CD14-positive monocyte (primary cell): ENCODE measurements at regions not wholly inside any gene's neighbourhood (a gene's known extent, or its start where the extent isn't known, plus 50 kb on each side); places are given as distances from the start of the nearest gene placed in this dataset.

Experiments used
- DNase-seq, 3 donors: peaks; one replicate each; pipeline ENCODE4 v3.0.0-alpha.2; 2011 to 2022
- H2AFZ ChIP-seq: 2 replicates; pipeline ENCODE4 v1.6.0; 2012; ENCODE audit warnings: mild to moderate bottlenecking, low read depth, low read length, inconsistent platforms; ENCODE audit not compliant: insufficient read depth, poor library complexity, severe bottlenecking
- H3K27ac ChIP-seq, 2 donors: 1 replicate in 1 of 2; 2 replicates in 1 of 2; pipeline ENCODE4 v1.5.1; 2012 to 2013; ENCODE audit warnings: low read length in 2 of 2, control low read depth in 1 of 2, inconsistent platforms in 1 of 2, low read depth in 1 of 2, mild to moderate bottlenecking in 1 of 2
- H3K27me3 ChIP-seq, 2 donors: one replicate each; pipeline versions ENCODE4 v1.6.0 to v1.6.1; 2011 to 2013; ENCODE audit warnings: low read length in 2 of 2; ENCODE audit not compliant: control insufficient read depth in 2 of 2, insufficient read depth in 2 of 2
- H3K36me3 ChIP-seq, 2 donors: replicated peaks in 1 of 2; 1 replicate in 1 of 2; 2 replicates in 1 of 2; pipeline versions ENCODE4 v1.5.1 to v1.6.1; 2012 to 2013; ENCODE audit warnings: low read length in 2 of 2, control low read depth in 1 of 2, inconsistent platforms in 1 of 2, mild to moderate bottlenecking in 1 of 2; ENCODE audit not compliant: insufficient read depth in 2 of 2, control insufficient read depth in 1 of 2
- H3K4me1 ChIP-seq, 2 donors: 1 replicate in 1 of 2; 2 replicates in 1 of 2; pipeline versions ENCODE4 v1.5.1 to v1.6.1; 2012 to 2013; ENCODE audit warnings: low read length in 2 of 2, control low read depth in 1 of 2, inconsistent platforms in 1 of 2, mild to moderate bottlenecking in 1 of 2, moderate library complexity in 1 of 2; ENCODE audit not compliant: insufficient read depth in 2 of 2, control insufficient read depth in 1 of 2
- H3K4me2 ChIP-seq: replicated peaks from 2 replicates; pipeline ENCODE3; 2012; ENCODE audit warnings: low read length, moderate library complexity, mild to moderate bottlenecking; ENCODE audit not compliant: poor library complexity, severe bottlenecking; ENCODE audit errors: extremely low read depth
- H3K4me3 ChIP-seq, 3 experiments: fragments of 200-600 bp in 1 of 3; sonication (generic) in 1 of 3; replicated peaks in 1 of 3; 1 replicate in 2 of 3; 2 replicates in 1 of 3; pipeline ENCODE4 v1.5.1; 2011 to 2013; ENCODE audit warnings: low read length in 3 of 3, mild to moderate bottlenecking in 3 of 3, control low read depth in 2 of 3, low read depth in 2 of 3, inconsistent platforms in 1 of 3, moderate library complexity in 1 of 3
- H3K79me2 ChIP-seq: 2 replicates; pipeline ENCODE4 v1.6.0; 2012; ENCODE audit warnings: mild to moderate bottlenecking, control low read depth, inconsistent platforms, low read length, moderate library complexity; ENCODE audit not compliant: insufficient read depth
- H3K9ac ChIP-seq: 2 replicates; pipeline ENCODE4 v1.6.0; 2017; ENCODE audit warnings: low read length, mild to moderate bottlenecking; ENCODE audit not compliant: insufficient read depth, poor library complexity, severe bottlenecking
- H3K9me3 ChIP-seq, 2 donors: replicated peaks in 1 of 2; 1 replicate in 1 of 2; 2 replicates in 1 of 2; pipeline versions ENCODE4 v1.5.1 to v1.6.1; 2012 to 2013; ENCODE audit warnings: low read length in 2 of 2, control low read depth in 1 of 2; ENCODE audit not compliant: control insufficient read depth in 1 of 2, insufficient read depth in 1 of 2
- H4K20me1 ChIP-seq: 2 replicates; pipeline ENCODE4 v1.6.0; 2012; ENCODE audit warnings: mild to moderate bottlenecking, low read length, control low read depth, moderate library complexity; ENCODE audit not compliant: insufficient read depth
- H3K27ac Mint-ChIP-seq, 7 donors: one replicate each; pipeline ENCODE4 v1.8.0; 2020; ENCODE audit warnings: mild to moderate bottlenecking in 7 of 7, mixed read lengths in 7 of 7, moderate library complexity in 6 of 7, inconsistent platforms in 2 of 7
- H3K27me3 Mint-ChIP-seq, 3 donors: one replicate each; pipeline ENCODE4 v1.8.0; 2021 to 2022; ENCODE audit warnings: low read depth in 3 of 3, mild to moderate bottlenecking in 3 of 3, mixed read lengths in 3 of 3, moderate library complexity in 3 of 3, inconsistent platforms in 1 of 3
- H3K36me3 Mint-ChIP-seq, 2 donors: one replicate each; pipeline ENCODE4 v1.8.0; 2020; ENCODE audit warnings: mixed read lengths in 2 of 2, inconsistent platforms in 1 of 2, mild to moderate bottlenecking in 1 of 2
- H3K4me1 Mint-ChIP-seq: one replicate; pipeline ENCODE4 v1.8.0; 2020; ENCODE audit warnings: mild to moderate bottlenecking, mixed read lengths
- H3K4me3 Mint-ChIP-seq, 2 donors: one replicate each; pipeline ENCODE4 v1.8.0; 2020; ENCODE audit warnings: mild to moderate bottlenecking in 2 of 2, mixed read lengths in 2 of 2, moderate library complexity in 1 of 2
- H3K9me3 Mint-ChIP-seq, 7 donors: one replicate each; pipeline ENCODE4 v1.8.0; 2020 to 2022; ENCODE audit warnings: mixed read lengths in 7 of 7, mild to moderate bottlenecking in 6 of 7, moderate library complexity in 6 of 7, inconsistent platforms in 2 of 7
- CTCF ChIP-seq: fragments of 200-600 bp; IDR thresholded peaks from one replicate; pipeline ENCODE4 v1.8.0; 2022; ENCODE audit warnings: antibody characterized with exemption, mild to moderate bottlenecking
- WGBS: methylation state at CpG from one replicate; pipeline ENCODE4 v1.1.5; 2013; ENCODE audit warnings: missing lambda C conversion rate; ENCODE audit not compliant: insufficient coverage; 5-methylcytosine and 5-hydroxymethylcytosine counted together
- intact Hi-C, 2 donors: fragments of 100-400 bp; cut with micrococcal nuclease; formaldehyde crosslinking; loops; one replicate each; pipeline versions ENCODE4 v1.15.0 to v1.15.1; 2023

DNA sequence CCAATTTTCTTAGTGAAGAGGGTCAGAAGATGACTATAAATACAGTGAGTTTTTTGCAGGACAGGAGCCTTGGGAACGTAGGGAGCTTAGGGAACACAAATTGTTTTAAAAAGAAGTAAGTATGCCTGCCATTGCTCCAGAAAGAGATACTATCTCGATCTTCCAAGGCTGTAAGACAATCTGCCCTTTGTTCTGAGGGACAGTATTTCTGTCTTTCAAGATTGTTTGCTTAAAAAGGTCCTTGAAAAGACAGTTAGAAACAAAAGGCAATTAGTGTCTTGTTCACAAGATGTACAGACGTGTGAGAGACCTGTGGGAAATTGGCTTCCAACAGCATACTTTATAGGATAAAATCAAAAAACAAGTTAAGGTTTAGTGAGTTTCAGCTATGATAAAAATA is 321.2 kb upstream of the FAR2 start:
- no peak overlapping the region for H3K27ac Mint-ChIP-seq
- H3K27me3 Mint-ChIP-seq = peaks cover 2 to 5% (median 3%) of the 10 kb centered on the region in 3 donors
- Histone ChIP-seq H3K9me3 (peaks cover 0 to 7% of the 10 kb centered on the region in 2 donors), H3K4me2 (no peak overlapping the region), H3K79me2 (no peaks in the 10 kb centered on the region), H3K4me1 (no peaks in the 10 kb centered on the region), H3K9ac (no peak overlapping the region), H2AFZ (no peak overlapping the region), H3K4me3 (no peak overlapping the region), H3K27me3 (no peaks in the 10 kb centered on the region), H4K20me1 (no peaks in the 10 kb centered on the region), H3K36me3 (no peaks in the 10 kb centered on the region), H3K27ac (no peak overlapping the region)
- peaks cover 0 to 12% (median 6%) of the 10 kb centered on the region in 7 donors for H3K9me3 Mint-ChIP-seq
- no peaks in the 10 kb centered on the region for H3K4me1 Mint-ChIP-seq
- no peak for TF ChIP-seq CTCF
- 67% methylated on average over 2 of the region's 3 CpGs for WGBS
- intact Hi-C loops = no loop called here
- no peak for DNase-seq
- no peak overlapping the region for H3K4me3 Mint-ChIP-seq
- H3K36me3 Mint-ChIP-seq = no peaks in the 10 kb centered on the region

DNA sequence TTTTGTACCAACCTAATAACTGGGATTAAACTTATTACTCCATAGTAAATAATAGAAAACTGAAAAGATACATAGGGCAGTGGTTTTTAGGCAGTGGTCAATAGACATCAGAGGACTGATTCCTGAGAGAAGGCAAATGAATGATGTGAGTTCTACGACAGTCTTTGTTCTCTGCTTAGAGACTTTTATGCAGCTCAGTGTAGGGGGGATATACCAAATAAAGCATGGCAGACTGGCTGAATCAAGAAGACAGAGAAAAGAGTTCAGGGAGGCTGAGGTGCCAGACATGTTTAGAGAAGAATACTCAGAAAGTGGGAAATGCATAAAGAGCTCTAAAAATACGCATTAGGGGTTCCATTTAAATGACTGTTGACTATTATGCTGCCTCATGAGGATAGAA is 320.8 kb upstream of the FAR2 start:
- no peaks in the 10 kb centered on the region for H3K36me3 ChIP-seq
- H3K4me3 ChIP-seq = no peak overlapping the region
- H3K27ac ChIP-seq = no peak overlapping the region
- peaks cover 0 to 13% (median 6%) of the 10 kb centered on the region in 7 donors for H3K9me3 Mint-ChIP-seq
- DNase-seq = no peak
- no peaks in the 10 kb centered on the region for H3K27me3 ChIP-seq
- H3K4me1 ChIP-seq = no peaks in the 10 kb centered on the region
- intact Hi-C loops = no loop called here
- H3K36me3 Mint-ChIP-seq = no peaks in the 10 kb centered on the region
- H3K27ac Mint-ChIP-seq = no peak overlapping the region
- H3K4me3 Mint-ChIP-seq = no peak overlapping the region
- TF ChIP-seq CTCF = no peak
- no peak overlapping the region for H3K4me2 ChIP-seq
- WGBS = 95% methylated on average over 2 of the region's 2 CpGs
- peaks cover 2 to 5% (median 2%) of the 10 kb centered on the region in 3 donors for H3K27me3 Mint-ChIP-seq
- no peaks in the 10 kb centered on the region for H3K79me2 ChIP-seq
- H2AFZ ChIP-seq = no peak overlapping the region
- H4K20me1 ChIP-seq = no peaks in the 10 kb centered on the region
- H3K9ac ChIP-seq = no peak overlapping the region
- H3K9me3 ChIP-seq = peaks cover 0 to 11% of the 10 kb centered on the region in 2 donors
- H3K4me1 Mint-ChIP-seq = no peaks in the 10 kb centered on the region
